KOPT-K1 (cell line): ENCODE measurements at regions not wholly inside any gene's neighbourhood (a gene's known extent, or its start where the extent isn't known, plus 50 kb on each side); places are given as distances from the start of the nearest gene placed in this dataset.

Experiments used
- H3K27ac ChIP-seq: fragments of 200-600 bp; sonication (generic); 2 replicates; pipeline ENCODE4 v1.5.1; 2016; ENCODE audit warnings: antibody characterized with exemption, mild to moderate bottlenecking, low read depth, low read length; ENCODE audit not compliant: poor library complexity, severe bottlenecking
- H3K36me3 ChIP-seq: fragments of 200-600 bp; sonication (generic); 2 replicates; pipeline ENCODE4 v1.5.1; 2017; ENCODE audit warnings: antibody characterized with exemption, mild to moderate bottlenecking, low read length, moderate library complexity; ENCODE audit not compliant: insufficient read depth
- H3K9me3 ChIP-seq: fragments of 200-600 bp; sonication (generic); 2 replicates; pipeline ENCODE4 v1.5.1; 2017; ENCODE audit warnings: antibody characterized with exemption, low read length, mild to moderate bottlenecking; ENCODE audit not compliant: insufficient read depth, poor library complexity, severe bottlenecking

- Histone ChIP-seq H3K36me3 (no peaks in the 10 kb centered on the region), H3K27ac (no peak overlapping the region), H3K9me3 (no peaks in the 10 kb centered on the region)
Observed at GRCh38 chr6:45715508-45715803, 300.2 kb downstream of the CLIC5 start.

GRCh38 chr6:45714741-45715507 lies 300.7 kb downstream of the CLIC5 start:
- Histone ChIP-seq H3K27ac (peak overlapping the region; percentile 32), H3K36me3 (no peaks in the 10 kb centered on the region), H3K9me3 (no peaks in the 10 kb centered on the region)

GRCh38 chr6:45714006-45714730 lies 301.5 kb downstream of the CLIC5 start:
- no peak overlapping the region for H3K27ac ChIP-seq
- no peaks in the 10 kb centered on the region for H3K9me3 ChIP-seq
- H3K36me3 ChIP-seq = no peaks in the 10 kb centered on the region
